ENCODE measurements at regions not wholly inside any gene's neighbourhood (a gene's known extent, or its start where the extent isn't known, plus 50 kb on each side); places are given as distances from the start of the nearest gene placed in this dataset.

- no peak for TF ChIP-seq CTCF (IDR thresholded peaks at IDR 0.05; ENCODE audit: borderline replicate concordance, control extremely low read depth, extremely low read depth, insufficient read depth, missing control alignments)
- DNase-seq (ENCODE audit: low spot score): no peak
- in situ Hi-C loops (cut with MboI; ENCODE audit: low sequenced_read_pairs, unreplicated experiment): no loop called here
These were observed 279.0 kb upstream of the GK2 start for GRCh38 chr4:79687006-79687405.

DNA sequence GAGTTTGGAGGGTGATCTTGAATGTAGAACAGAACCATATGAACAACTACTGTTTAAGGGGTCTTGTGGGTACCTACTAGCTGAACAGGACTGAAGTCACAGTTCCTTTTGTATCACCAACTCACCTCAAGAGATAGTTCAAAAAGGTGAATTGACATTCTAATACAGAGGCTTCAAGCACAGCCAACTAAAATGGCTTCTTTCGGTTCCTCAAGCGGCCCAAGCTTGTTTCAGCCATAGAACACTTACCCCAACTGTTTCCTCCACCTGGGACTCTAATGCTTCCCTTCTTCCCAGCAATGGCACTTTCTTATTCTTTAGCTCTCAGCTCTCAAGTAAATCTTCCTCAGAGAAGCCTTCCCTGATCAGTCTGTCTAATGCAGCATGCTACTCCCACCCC, 277.5 kb upstream of the GK2 start:
- no peak for TF ChIP-seq CTCF (IDR thresholded peaks at IDR 0.05; ENCODE audit: borderline replicate concordance, control extremely low read depth, extremely low read depth, insufficient read depth, missing control alignments)
- no peak for DNase-seq (ENCODE audit: low spot score)
- in situ Hi-C loops (cut with MboI; ENCODE audit: low sequenced_read_pairs, unreplicated experiment): no loop called here

DNA sequence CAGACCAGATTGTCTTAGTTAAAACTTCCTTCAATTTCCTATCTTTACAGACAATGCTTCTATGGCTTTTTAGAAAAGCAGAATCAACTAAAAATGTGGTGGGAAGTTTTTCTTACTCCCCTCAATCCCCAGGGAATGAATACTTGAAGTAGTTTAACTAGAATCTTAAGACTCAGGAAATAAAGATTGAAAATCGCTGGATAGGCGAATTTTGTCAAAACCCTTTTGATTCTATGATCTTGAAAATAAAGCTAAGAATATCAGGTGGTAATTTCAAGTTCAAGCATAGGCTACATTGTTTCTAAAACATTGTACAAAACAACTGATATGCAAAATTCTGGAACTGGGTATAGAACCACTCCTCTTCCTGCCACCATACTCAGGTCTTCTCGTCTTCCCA, 276.5 kb upstream of the GK2 start:
- DNase-seq (ENCODE audit: low spot score): no peak
- no peak for TF ChIP-seq CTCF (IDR thresholded peaks at IDR 0.05; ENCODE audit: borderline replicate concordance, control extremely low read depth, extremely low read depth, insufficient read depth, missing control alignments)
- in situ Hi-C loops (cut with MboI; ENCODE audit: low sequenced_read_pairs, unreplicated experiment): no loop called here

- in situ Hi-C loops (cut with MboI; ENCODE audit: low sequenced_read_pairs, unreplicated experiment): no loop called here
- TF ChIP-seq CTCF (IDR thresholded peaks at IDR 0.05; ENCODE audit: borderline replicate concordance, control extremely low read depth, extremely low read depth, insufficient read depth, missing control alignments): no peak
- no peak for DNase-seq (ENCODE audit: low spot score)
These were observed 274.9 kb upstream of the GK2 start for GRCh38 chr4:79682801-79683530.

- no peak for DNase-seq (ENCODE audit: low spot score)
- in situ Hi-C loops (cut with MboI; ENCODE audit: low sequenced_read_pairs, unreplicated experiment): no loop called here
- no peak for TF ChIP-seq CTCF (IDR thresholded peaks at IDR 0.05; ENCODE audit: borderline replicate concordance, control extremely low read depth, extremely low read depth, insufficient read depth, missing control alignments)
These were observed 274.1 kb upstream of the GK2 start for GRCh38 chr4:79682161-79682560.

DNA sequence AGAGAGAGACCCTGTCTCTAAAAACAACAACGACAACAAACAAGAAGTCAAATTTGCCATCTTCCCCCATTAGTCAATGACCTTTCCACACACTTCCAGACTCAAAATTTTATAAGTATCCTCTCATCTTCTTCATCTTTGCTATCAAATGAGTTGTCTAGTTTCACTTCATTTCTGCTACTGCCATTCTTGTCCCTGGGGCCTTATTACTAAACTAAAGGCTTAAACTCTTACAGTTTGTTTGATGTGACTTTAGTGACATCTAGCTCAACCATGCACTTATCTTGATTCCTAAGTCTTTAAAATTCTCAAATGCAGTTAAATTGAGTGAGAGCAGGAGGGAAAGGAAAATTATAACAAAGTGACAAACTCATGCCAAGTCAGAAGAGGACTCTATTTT, 271.8 kb upstream of the GK2 start:
- no peak for DNase-seq (ENCODE audit: low spot score)
- TF ChIP-seq CTCF (IDR thresholded peaks at IDR 0.05; ENCODE audit: borderline replicate concordance, control extremely low read depth, extremely low read depth, insufficient read depth, missing control alignments): no peak
- in situ Hi-C loops (cut with MboI; ENCODE audit: low sequenced_read_pairs, unreplicated experiment): no loop called here
